Loucy (cell line): ENCODE measurements at regions not wholly inside any gene's neighbourhood (a gene's known extent, or its start where the extent isn't known, plus 50 kb on each side); places are given as distances from the start of the nearest gene placed in this dataset.

Experiments
- EZH2phosphoT487 ChIP-seq: fragments of 200-600 bp; IDR thresholded peaks from 2 replicates; pipeline ENCODE4 v1.6.1; 2018; ENCODE audit warnings: antibody characterized with exemption, mild to moderate bottlenecking, moderate library complexity, borderline replicate concordance
- TF ChIP-seq, protein P1 (sequence below): fragments of 200-600 bp; sonication (generic); conservative IDR thresholded peaks from 2 replicates; pipeline ENCODE4 v1.5.1; 2014; ENCODE audit warnings: mild to moderate bottlenecking, antibody characterized with exemption, low read length

DNA sequence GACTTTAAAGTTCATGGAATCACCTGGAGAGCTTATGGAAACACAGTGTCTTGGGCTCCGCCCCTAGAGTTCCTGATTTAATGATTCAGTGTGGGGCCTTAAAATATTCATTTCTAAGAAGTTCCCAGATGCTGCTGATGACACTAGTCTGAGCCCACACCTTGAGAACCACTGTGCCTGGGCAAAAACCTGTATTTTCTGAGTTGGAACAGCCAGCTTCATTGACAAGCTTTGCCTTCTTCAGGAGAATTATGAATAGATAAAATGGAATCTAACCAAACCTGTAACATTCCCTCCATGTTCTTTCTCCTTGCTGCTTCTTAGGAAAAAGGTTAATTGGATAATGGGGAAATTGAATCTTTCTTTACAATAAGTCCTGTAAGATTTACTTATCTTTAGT is 490.7 kb downstream of the DIPK2A start:
- TF ChIP-seq EZH2phosphoT487 = no peak
- TF ChIP-seq, protein P1, sequence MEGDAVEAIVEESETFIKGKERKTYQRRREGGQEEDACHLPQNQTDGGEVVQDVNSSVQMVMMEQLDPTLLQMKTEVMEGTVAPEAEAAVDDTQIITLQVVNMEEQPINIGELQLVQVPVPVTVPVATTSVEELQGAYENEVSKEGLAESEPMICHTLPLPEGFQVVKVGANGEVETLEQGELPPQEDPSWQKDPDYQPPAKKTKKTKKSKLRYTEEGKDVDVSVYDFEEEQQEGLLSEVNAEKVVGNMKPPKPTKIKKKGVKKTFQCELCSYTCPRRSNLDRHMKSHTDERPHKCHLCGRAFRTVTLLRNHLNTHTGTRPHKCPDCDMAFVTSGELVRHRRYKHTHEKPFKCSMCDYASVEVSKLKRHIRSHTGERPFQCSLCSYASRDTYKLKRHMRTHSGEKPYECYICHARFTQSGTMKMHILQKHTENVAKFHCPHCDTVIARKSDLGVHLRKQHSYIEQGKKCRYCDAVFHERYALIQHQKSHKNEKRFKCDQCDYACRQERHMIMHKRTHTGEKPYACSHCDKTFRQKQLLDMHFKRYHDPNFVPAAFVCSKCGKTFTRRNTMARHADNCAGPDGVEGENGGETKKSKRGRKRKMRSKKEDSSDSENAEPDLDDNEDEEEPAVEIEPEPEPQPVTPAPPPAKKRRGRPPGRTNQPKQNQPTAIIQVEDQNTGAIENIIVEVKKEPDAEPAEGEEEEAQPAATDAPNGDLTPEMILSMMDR = no peak
